HG02642 (cell line): ENCODE measurements at regions not wholly inside any gene's neighbourhood (a gene's known extent, or its start where the extent isn't known, plus 50 kb on each side); places are given as distances from the start of the nearest gene placed in this dataset.

Experiments used
- ATAC-seq: cut with Tn5 transposase; IDR thresholded peaks from one replicate; pipeline ENCODE4 v1.9.1; 2021; ENCODE audit warnings: mild to moderate bottlenecking; ENCODE audit not compliant: unreplicated experiment, poor library complexity

- no peak for ATAC-seq
Measured at GRCh38 chr7:91512958-91513357, 248.7 kb downstream of the FZD1 start.

GRCh38 chr7:91514591-91514990 lies 250.4 kb downstream of the FZD1 start:
- no peak for ATAC-seq

GRCh38 chr7:91515961-91516360 lies 251.7 kb downstream of the FZD1 start:
- ATAC-seq: no peak

GRCh38 chr7:91517201-91517785 lies 253.1 kb downstream of the FZD1 start:
- no peak for ATAC-seq

GRCh38 chr7:91518058-91518457 lies 253.8 kb downstream of the FZD1 start:
- no peak for ATAC-seq

- no peak for ATAC-seq
Measured at GRCh38 chr7:91519241-91520158, 255.3 kb downstream of the FZD1 start.

- ATAC-seq: no peak
Measured at GRCh38 chr7:91520645-91521044, 256.4 kb downstream of the FZD1 start.

- no peak for ATAC-seq
Measured at GRCh38 chr7:91526404-91526803, 262.2 kb downstream of the FZD1 start.

GRCh38 chr7:91527460-91527859 lies 263.2 kb downstream of the FZD1 start:
- ATAC-seq: no peak

- ATAC-seq: no peak
Measured at GRCh38 chr7:91533996-91534395, 269.8 kb downstream of the FZD1 start.

GRCh38 chr7:91537260-91538152 lies 273.3 kb downstream of the FZD1 start:
- no peak for ATAC-seq

GRCh38 chr7:91541641-91542040 lies 277.4 kb downstream of the FZD1 start:
- ATAC-seq: no peak

- no peak for ATAC-seq
Measured at GRCh38 chr7:91543646-91544045, 279.4 kb downstream of the FZD1 start.

- ATAC-seq: no peak
Measured at GRCh38 chr7:91549878-91550277, 285.6 kb downstream of the FZD1 start.

- ATAC-seq: no peak
Measured at GRCh38 chr7:91550931-91551330, 286.7 kb downstream of the FZD1 start.

GRCh38 chr7:91551377-91552175 lies 287.3 kb downstream of the FZD1 start:
- no peak for ATAC-seq

- no peak for ATAC-seq
Measured at GRCh38 chr7:91553410-91553895, 289.2 kb downstream of the FZD1 start.

GRCh38 chr7:91554883-91555282 lies 290.6 kb downstream of the FZD1 start:
- ATAC-seq: no peak

GRCh38 chr7:91556239-91556638 lies 292.0 kb downstream of the FZD1 start:
- ATAC-seq: no peak
